Esophagus muscularis mucosa (tissue), 4 donors: ENCODE measurements at regions not wholly inside any gene's neighbourhood (a gene's known extent, or its start where the extent isn't known, plus 50 kb on each side); places are given as distances from the start of the nearest gene placed in this dataset.

Experiments used
- DNase-seq: peaks from one replicate; pipeline ENCODE4 v3.0.0-alpha.2; 2017; ENCODE audit errors: extremely low spot score
- H3K27ac ChIP-seq, 4 donors: fragments of 200-600 bp; sonication (generic); replicated peaks in 1 of 4; 1 replicate in 3 of 4; 2 replicates in 1 of 4; pipeline ENCODE4 v1.5.1; 2016 to 2019; ENCODE audit warnings: mild to moderate bottlenecking in 1 of 4
- H3K27me3 ChIP-seq, 4 donors: fragments of 200-600 bp; sonication (generic); one replicate each; pipeline versions ENCODE4 v1.5.1 to v1.6.0; 2016 to 2019
- H3K36me3 ChIP-seq, 4 donors: fragments of 200-600 bp; sonication (generic); one replicate each; pipeline ENCODE4 v1.5.1; 2016 to 2019
- H3K4me1 ChIP-seq, 4 donors: fragments of 200-600 bp; sonication (generic); one replicate each; pipeline ENCODE4 v1.5.1; 2016 to 2019
- H3K4me3 ChIP-seq, 4 donors: fragments of 200-600 bp; sonication (generic); 1 replicate in 2 of 4; 2 replicates in 2 of 4; pipeline ENCODE4 v1.5.1; 2016 to 2019; ENCODE audit warnings: mild to moderate bottlenecking in 4 of 4, moderate library complexity in 1 of 4
- H3K9me3 ChIP-seq, 4 donors: fragments of 200-600 bp; sonication (generic); 1 replicate in 3 of 4; 2 replicates in 1 of 4; pipeline ENCODE4 v1.5.1; 2016 to 2019
- CTCF ChIP-seq, 3 experiments: fragments of 200-600 bp in 2 of 3; fragments of 450-650 bp in 1 of 3; sonication (generic) in 2 of 3; IDR thresholded peaks; one replicate each; pipeline ENCODE4 v1.5.1; 2017 to 2019; ENCODE audit warnings: antibody characterized with exemption in 3 of 3, mild to moderate bottlenecking in 2 of 3, moderate library complexity in 1 of 3
- EP300 ChIP-seq: sonication (generic); formaldehyde crosslinking; IDR thresholded peaks from one replicate; pipeline ENCODE4 v1.6.1; 2017; ENCODE audit warnings: antibody characterized with exemption
- POLR2A ChIP-seq: fragments of 450-650 bp; IDR thresholded peaks from one replicate; pipeline ENCODE4 v1.6.1; 2017; ENCODE audit warnings: antibody characterized with exemption, moderate library complexity, mild to moderate bottlenecking, low read depth
- POLR2AphosphoS5 ChIP-seq, 2 donors: sonication (generic); formaldehyde crosslinking; IDR thresholded peaks; one replicate each; pipeline ENCODE4 v1.6.1; 2017; ENCODE audit warnings: antibody characterized with exemption in 2 of 2
- WGBS: methylation state at CpG from one replicate; pipeline ENCODE4 v1.1.5; 2018; 5-methylcytosine and 5-hydroxymethylcytosine counted together
- intact Hi-C: fragments of 100-400 bp; cut with DNase I; formaldehyde crosslinking; loops from one replicate; pipeline ENCODE4 v1.15.1; 2023

DNA sequence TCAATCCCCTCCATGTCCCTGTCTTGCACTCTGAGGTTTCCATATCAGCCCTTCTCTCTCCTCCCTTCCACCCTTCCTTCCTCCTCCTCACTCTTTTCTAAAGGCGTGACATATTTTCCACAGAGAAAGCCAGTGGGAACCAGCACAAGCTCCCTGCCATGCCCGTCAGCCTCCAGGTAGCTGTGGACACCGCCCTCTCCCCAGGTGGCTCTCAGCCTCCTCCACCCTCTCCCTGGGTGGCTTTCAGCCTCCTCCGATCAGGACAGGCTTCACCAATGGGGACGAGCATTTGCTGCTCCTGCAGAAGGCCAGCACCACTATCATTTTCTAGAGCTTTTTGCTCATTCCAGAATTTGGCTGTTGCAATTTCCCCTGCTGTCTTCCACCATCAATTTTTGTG lies 236.6 kb downstream of the GADD45G start:
- WGBS, result 96% methylated on average over 5 of the region's 5 CpGs
- TF ChIP-seq EP300 (no peak), POLR2A (no peak), POLR2AphosphoS5 (IDR thresholded peaks at IDR 0.05) (no peak), CTCF (IDR thresholded peaks at IDR 0.05) (no peak)

GRCh38 chr9:89842267-89842768 lies 237.5 kb downstream of the GADD45G start:
- Histone ChIP-seq H3K27ac (no peak overlapping the region), H3K4me3 (no peak overlapping the region), H3K9me3 (no peaks in the 10 kb centered on the region), H3K27me3 (no peaks in the 10 kb centered on the region), H3K36me3 (no peaks in the 10 kb centered on the region), H3K4me1 (peaks cover 3 to 12% (median 10%) of the 10 kb centered on the region in 4 donors)
- peak; percentile 87 for DNase-seq
- TF ChIP-seq POLR2A (no peak), POLR2AphosphoS5 (IDR thresholded peaks at IDR 0.05) (no peak), EP300 (no peak), CTCF (IDR thresholded peaks at IDR 0.05) (no peak)
- WGBS, result no CpG with 5 or more reads among the region's 8 CpGs
- intact Hi-C loops, result no loop called here

More for the DNA sequence above, 236.6 kb downstream of the GADD45G start:
- peak; percentile 64 for DNase-seq
- no peaks in the 10 kb centered on the region for H3K9me3 ChIP-seq
- H3K27me3 ChIP-seq, result no peaks in the 10 kb centered on the region
- no peak overlapping the region for H3K4me3 ChIP-seq
- peaks cover 3 to 12% (median 10%) of the 10 kb centered on the region in 4 donors for H3K4me1 ChIP-seq
- intact Hi-C loops, result no loop called here
- H3K36me3 ChIP-seq, result no peaks in the 10 kb centered on the region
- H3K27ac ChIP-seq, result no peak overlapping the region

- H3K4me3 ChIP-seq, result no peak overlapping the region
- DNase-seq, result peak; percentile 79
- H3K27ac ChIP-seq, result no peak overlapping the region
- H3K27me3 ChIP-seq, result no peaks in the 10 kb centered on the region
- H3K36me3 ChIP-seq, result no peaks in the 10 kb centered on the region
- intact Hi-C loops, result no loop called here
- peaks cover 3 to 12% (median 10%) of the 10 kb centered on the region in 4 donors for H3K4me1 ChIP-seq
- TF ChIP-seq POLR2A (no peak), POLR2AphosphoS5 (IDR thresholded peaks at IDR 0.05) (no peak), CTCF (IDR thresholded peaks at IDR 0.05) (no peak), EP300 (no peak)
- WGBS, result 91% methylated on average over 5 of the region's 5 CpGs
- H3K9me3 ChIP-seq, result no peaks in the 10 kb centered on the region
Observed at GRCh38 chr9:89843074-89843473, 238.3 kb downstream of the GADD45G start.

GRCh38 chr9:89843591-89843990 lies 238.8 kb downstream of the GADD45G start:
- H3K9me3 ChIP-seq, result no peaks in the 10 kb centered on the region
- no peak for DNase-seq
- no peak for TF ChIP-seq CTCF (IDR thresholded peaks at IDR 0.05)
- 100% methylated on average over 3 of the region's 3 CpGs for WGBS
- intact Hi-C loops, result no loop called here
- no peak overlapping the region for H3K4me3 ChIP-seq
- no peak overlapping the region for H3K27ac ChIP-seq
- H3K36me3 ChIP-seq, result no peaks in the 10 kb centered on the region
- H3K4me1 ChIP-seq, result peaks cover 3 to 12% (median 10%) of the 10 kb centered on the region in 4 donors
- no peaks in the 10 kb centered on the region for H3K27me3 ChIP-seq

DNA sequence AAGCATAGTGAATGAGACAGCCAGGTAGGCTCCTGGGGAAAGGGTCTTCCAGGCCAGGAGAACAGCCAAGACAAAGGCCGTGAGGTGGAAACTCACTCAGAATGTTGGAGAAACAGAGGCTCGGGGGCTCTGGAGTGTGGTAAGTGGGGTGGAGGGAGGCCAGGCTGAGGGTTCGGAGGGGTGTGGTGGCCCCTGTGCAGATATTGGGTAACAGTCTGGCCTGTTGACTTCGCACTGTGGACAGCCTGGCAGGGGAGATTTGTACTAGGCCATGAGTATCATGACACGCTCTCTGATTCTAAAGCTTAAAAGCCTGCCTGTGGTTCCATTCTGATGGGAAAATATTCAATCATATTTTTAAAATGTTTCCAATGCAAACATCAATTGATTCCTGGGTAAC lies 239.3 kb downstream of the GADD45G start:
- DNase-seq, result peak; percentile 29
- intact Hi-C loops, result no loop called here
- WGBS, result 95% methylated on average over 5 of the region's 5 CpGs

More for the DNA sequence above, 239.3 kb downstream of the GADD45G start:
- no peak overlapping the region for H3K4me3 ChIP-seq
- H3K27me3 ChIP-seq, result no peaks in the 10 kb centered on the region
- H3K27ac ChIP-seq, result no peak overlapping the region
- peaks cover 3 to 11% (median 9%) of the 10 kb centered on the region in 4 donors for H3K4me1 ChIP-seq
- no peaks in the 10 kb centered on the region for H3K9me3 ChIP-seq
- TF ChIP-seq CTCF (IDR thresholded peaks at IDR 0.05) (no peak), EP300 (no peak), POLR2AphosphoS5 (IDR thresholded peaks at IDR 0.05) (no peak), POLR2A (no peak)
- no peaks in the 10 kb centered on the region for H3K36me3 ChIP-seq
